ENCODE measurements at regions not wholly inside any gene's neighbourhood (a gene's known extent, or its start where the extent isn't known, plus 50 kb on each side); places are given as distances from the start of the nearest gene placed in this dataset.

GRCh38 chr5:143511736-143512135 lies 108.2 kb upstream of the NR3C1 start:
- in situ Hi-C loops (cut with HindIII; ENCODE audit: low sequenced_read_pairs): no loop called here

GRCh38 chr5:143509758-143510221 lies 106.3 kb upstream of the NR3C1 start:
- in situ Hi-C loops (cut with HindIII; ENCODE audit: low sequenced_read_pairs): no loop called here

- in situ Hi-C loops (cut with HindIII; ENCODE audit: low sequenced_read_pairs): no loop called here
Observed at GRCh38 chr5:143506836-143507552, 103.5 kb upstream of the NR3C1 start.

GRCh38 chr5:143505934-143506333 lies 102.4 kb upstream of the NR3C1 start:
- in situ Hi-C loops (cut with HindIII; ENCODE audit: low sequenced_read_pairs): no loop called here

- in situ Hi-C loops (cut with HindIII; ENCODE audit: low sequenced_read_pairs): no loop called here
Observed at GRCh38 chr5:143505354-143505753, 101.9 kb upstream of the NR3C1 start.

- in situ Hi-C loops (cut with HindIII; ENCODE audit: low sequenced_read_pairs): no loop called here
Observed at GRCh38 chr5:143501310-143502044, 98.0 kb upstream of the NR3C1 start.

GRCh38 chr5:143499480-143500114 lies 96.1 kb upstream of the NR3C1 start:
- in situ Hi-C loops (cut with HindIII; ENCODE audit: low sequenced_read_pairs): no loop called here

GRCh38 chr5:143498821-143499220 lies 95.3 kb upstream of the NR3C1 start:
- in situ Hi-C loops (cut with HindIII; ENCODE audit: low sequenced_read_pairs): no loop called here

- in situ Hi-C loops (cut with HindIII; ENCODE audit: low sequenced_read_pairs): no loop called here
Observed at GRCh38 chr5:143497749-143498148, 94.3 kb upstream of the NR3C1 start.

- in situ Hi-C loops (cut with HindIII; ENCODE audit: low sequenced_read_pairs): no loop called here
Observed at GRCh38 chr5:143496943-143497342, 93.5 kb upstream of the NR3C1 start.

GRCh38 chr5:143495821-143496275 lies 92.4 kb upstream of the NR3C1 start:
- in situ Hi-C loops (cut with HindIII; ENCODE audit: low sequenced_read_pairs): no loop called here

GRCh38 chr5:143495110-143495509 lies 91.6 kb upstream of the NR3C1 start:
- in situ Hi-C loops (cut with HindIII; ENCODE audit: low sequenced_read_pairs): no loop called here

GRCh38 chr5:143494595-143494994 lies 91.1 kb upstream of the NR3C1 start:
- in situ Hi-C loops (cut with HindIII; ENCODE audit: low sequenced_read_pairs): no loop called here

- in situ Hi-C loops (cut with HindIII; ENCODE audit: low sequenced_read_pairs): no loop called here
Observed at GRCh38 chr5:143494162-143494561, 90.7 kb upstream of the NR3C1 start.

- in situ Hi-C loops (cut with HindIII; ENCODE audit: low sequenced_read_pairs): no loop called here
Observed at GRCh38 chr5:143492783-143493182, 89.3 kb upstream of the NR3C1 start.

- in situ Hi-C loops (cut with HindIII; ENCODE audit: low sequenced_read_pairs): no loop called here
Observed at GRCh38 chr5:143491646-143492045, 88.2 kb upstream of the NR3C1 start.

GRCh38 chr5:143488381-143488780 lies 84.9 kb upstream of the NR3C1 start:
- in situ Hi-C loops (cut with HindIII; ENCODE audit: low sequenced_read_pairs): no loop called here

GRCh38 chr5:143484601-143485000 lies 81.1 kb upstream of the NR3C1 start:
- in situ Hi-C loops (cut with HindIII; ENCODE audit: low sequenced_read_pairs): no loop called here

- in situ Hi-C loops (cut with HindIII; ENCODE audit: low sequenced_read_pairs): no loop called here
Observed at GRCh38 chr5:143481697-143482531, 78.4 kb upstream of the NR3C1 start.

GRCh38 chr5:143480001-143480400 lies 76.5 kb upstream of the NR3C1 start:
- in situ Hi-C loops (cut with HindIII; ENCODE audit: low sequenced_read_pairs): no loop called here

- in situ Hi-C loops (cut with HindIII; ENCODE audit: low sequenced_read_pairs): no loop called here
Observed at GRCh38 chr5:143479394-143479793, 75.9 kb upstream of the NR3C1 start.
